Activated CD4-positive, CD25-positive, alpha-beta regulatory T cell (primary cell): ENCODE measurements at regions not wholly inside any gene's neighbourhood (a gene's known extent, or its start where the extent isn't known, plus 50 kb on each side); places are given as distances from the start of the nearest gene placed in this dataset.
"Not testable (repeated sequence)": the region's sequence is repeated elsewhere in the genome, so short reads cannot be mapped to it uniquely, and the experiment has no call there.

ENCODE experiments used
- DNase-seq, 4 experiments: peaks; one replicate each; lab custom pipeline; 2025; lab: John Stamatoyannopoulos, UW

DNA sequence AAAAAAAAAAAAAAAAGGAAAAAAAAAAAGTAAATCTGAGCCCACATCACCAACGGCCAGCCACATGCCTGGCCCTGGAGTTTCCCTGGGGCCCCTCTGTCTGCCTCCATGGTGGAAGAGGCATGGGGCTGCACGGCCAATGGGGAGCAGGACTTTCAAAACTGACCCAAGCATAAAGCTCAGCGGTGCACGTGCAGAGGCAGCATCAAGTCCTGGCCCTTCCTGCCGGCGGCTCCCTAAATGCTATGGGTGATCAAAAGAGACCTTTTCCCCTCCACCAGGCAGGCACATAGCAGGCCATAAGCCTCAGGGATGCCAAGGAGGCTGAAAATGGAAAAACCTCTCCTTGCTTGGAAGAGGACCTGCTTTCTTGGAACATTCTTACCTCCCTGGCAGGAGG lies 94.3 kb downstream of the OAT start:
- no peak for DNase-seq

DNA sequence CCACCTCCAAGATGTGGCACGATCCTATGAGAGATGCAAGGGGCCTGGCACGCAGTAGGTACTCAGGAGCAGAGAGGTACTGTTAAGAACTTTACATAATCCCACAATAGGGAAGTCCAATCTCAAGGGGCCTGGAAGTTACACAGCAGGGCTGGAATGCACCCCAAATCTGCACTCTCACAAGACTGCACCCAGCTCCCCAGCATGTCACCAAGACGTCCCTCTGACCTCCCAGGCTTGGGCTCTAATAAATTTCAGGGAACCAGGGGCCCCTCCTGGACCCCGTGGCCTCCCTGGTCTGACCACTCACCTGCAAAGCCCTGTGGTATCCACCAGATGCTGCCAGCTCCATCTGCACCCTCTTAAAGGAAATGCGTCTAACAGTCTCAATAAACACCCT lies 94.9 kb downstream of the OAT start:
- DNase-seq, result no peak

DNA sequence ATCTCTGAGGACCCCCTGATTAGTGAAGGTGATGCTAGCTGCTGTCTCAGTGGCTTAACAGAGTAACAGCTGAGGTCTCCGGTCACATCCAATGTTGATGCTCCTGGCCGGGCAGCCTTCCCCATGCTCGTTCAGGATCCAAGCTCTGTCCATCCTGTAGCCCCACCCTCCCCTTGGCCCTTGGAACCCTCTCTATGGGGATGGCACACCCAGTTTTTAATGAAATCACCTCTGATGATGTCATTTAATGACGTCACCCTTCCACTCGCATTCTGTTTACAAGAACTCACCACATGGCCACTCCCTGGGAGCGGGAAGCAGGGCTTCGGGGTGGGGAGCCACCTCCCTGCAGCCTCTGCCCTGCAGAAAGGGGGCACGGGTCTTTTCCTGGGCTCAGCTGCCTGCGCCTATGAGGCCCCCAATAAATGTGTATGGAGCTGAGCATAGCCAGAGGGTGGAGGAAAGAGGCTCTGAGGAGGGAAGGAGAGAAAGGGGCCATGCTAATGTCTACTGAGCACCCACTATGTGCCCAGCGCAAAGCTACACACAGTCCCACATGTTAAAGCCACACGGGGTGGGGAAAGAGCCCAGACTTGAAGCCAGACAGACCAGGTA lies 95.5 kb downstream of the OAT start:
- no peak for DNase-seq

DNA sequence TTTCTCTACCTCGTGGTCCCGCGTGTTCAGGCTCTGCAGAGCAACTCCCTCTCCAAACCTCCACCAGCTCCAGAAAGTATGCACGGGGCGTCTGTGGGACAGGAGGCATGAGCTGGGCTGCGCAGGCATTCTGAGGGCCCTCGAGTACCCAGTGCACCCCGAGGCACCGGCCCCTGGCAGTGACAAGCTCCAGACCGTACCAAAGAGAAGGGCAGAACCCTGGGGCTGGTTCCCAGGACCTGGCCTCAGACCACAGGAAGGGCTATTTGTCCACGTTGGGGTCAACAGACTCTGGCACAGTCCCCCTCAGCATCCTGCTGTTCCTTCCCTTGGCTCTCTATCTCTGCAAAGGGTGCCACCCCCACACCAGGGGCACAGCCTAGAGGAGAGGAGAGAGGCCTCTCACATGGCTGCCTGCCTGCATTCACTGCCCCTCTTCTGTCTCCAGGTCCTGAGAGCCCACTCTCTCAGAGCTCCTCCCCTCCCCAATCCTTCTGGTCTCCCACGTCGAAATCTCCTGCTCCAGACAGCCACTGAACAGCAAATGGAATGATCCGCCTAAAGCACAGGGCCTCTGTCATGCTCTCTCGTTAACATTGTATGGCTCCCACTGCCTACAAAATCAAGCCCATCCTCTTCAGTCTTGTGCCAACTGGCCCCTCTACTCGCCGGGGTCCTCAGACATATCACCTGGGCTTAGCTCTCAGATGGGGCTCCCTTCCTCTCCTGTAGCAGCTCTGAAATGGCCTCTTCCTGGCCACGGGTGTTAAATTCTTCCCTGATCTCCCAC lies 96.3 kb downstream of the OAT start:
- DNase-seq, result no peak

DNA sequence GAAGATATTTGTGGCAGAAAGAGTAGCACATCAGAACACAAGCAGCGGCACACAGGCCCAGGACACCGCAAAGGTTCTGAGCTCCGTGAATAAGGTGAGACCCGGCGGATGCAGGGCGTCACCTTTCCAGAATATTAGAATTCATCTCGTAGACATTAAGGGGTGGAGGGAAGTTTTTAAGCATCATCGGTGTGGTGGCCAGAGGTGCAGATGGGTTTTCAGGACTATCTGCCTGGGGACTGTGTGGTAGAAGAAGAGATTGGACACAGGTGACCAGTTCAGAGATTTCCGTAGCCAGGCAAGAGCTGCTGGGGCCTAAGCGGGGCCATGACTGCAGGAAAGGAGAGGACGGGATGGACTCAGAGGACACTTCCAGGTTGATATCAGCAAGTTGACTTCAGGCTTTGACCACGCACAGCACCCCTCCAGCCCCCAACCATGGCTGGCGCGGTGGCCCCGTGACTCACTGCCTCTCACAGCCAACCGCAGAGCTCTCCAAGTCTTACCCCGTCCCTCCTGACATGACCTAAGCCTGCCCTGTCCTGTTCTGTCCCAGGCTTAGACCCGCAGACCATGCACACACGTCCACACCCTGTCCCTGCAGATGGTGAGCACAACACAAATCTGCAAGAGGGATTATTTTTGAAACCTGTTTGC lies 97.2 kb downstream of the OAT start:
- no peak for DNase-seq

DNA sequence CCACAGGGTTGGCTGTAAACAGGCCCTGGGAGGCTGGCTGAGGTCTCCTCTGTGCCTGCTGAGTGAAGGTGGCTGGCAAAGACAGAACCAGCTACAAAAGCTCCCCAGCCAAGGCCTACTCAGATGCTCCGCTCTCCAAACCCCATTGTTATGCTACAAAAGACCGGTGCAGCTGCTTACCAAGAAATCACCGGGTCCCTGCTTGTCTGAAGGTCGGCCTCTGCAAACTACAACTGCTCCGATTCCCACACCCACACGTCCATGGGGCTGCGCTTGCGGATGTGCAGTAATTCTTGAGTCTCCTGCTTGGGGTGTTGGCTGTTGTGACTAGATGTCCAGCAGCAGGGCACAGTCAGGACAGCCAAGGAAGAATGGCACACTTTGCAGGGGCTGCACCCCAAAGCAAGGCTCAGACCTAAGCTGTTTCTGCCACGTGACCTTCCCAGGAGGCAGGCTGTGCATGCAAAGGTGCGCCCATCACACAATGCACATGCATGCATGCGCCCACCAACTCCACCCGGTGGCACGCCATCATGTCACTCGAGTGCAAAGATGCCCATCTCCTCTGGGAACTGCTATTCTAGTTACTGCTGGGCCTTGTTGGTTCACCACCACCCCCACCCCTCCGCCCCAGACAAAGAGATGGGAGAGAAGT lies 97.8 kb downstream of the OAT start:
- DNase-seq, result no peak

DNA sequence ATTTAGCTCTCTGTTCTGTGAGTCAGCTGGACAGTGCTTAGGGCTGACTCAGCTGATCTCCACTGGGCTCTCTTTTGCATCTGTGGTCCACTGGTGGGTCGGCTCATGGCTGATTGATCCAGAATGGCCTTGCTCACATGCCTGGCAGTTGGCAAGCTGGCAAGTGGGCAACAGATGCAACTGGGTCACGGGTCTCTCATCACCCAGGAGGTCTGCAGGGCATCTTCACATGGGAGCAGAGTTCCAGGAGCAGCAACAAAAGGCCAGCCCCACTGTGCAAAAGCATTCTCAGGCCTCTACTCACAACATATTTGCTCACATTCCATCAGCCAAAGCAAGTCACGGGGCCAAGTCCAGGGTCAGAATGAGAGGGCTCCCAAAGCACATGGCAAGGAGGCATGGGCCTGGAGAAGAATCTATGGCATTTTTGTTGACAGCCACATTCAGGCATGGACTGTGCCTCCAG lies 98.8 kb downstream of the OAT start:
- DNase-seq, result no peak

DNA sequence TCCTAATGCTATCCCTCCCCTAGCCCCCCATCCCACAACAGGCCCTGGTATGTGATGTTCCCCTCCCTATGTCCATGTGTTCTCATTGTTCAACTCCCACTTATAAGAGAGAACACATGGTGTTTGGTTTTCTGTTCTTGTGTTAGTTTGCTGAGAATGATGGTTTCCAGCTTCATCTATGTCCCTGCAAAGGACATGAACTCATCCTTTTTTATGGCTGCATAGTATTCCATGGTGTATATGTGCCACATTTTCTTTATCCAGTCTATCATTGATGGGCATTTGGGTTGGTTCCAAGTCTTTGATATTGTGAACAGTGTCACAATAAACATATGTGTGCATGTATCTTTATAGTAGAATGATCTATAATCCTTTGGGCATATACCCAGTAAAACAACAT lies 99.2 kb downstream of the OAT start:
- not testable (repeated sequence) for DNase-seq

DNA sequence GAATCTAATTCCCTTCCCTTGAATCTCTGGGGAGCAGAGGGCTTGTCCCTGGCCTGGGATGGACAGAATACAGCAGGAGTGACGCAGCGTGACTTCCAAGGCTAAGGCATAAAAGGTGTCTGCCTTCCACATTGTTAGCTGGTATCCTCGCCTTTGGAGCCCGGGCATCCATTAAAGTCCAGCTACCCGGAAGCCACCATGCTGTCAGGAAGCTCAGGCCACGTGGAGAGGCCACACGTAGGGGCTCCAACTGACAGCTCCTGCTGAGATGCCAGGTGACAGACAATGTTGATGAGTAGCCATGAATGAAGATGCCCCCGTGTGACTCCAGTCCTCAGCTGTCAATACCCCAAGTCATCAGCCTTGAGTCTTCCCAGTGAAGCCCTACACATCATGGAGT lies 99.9 kb downstream of the OAT start:
- DNase-seq, result no peak

DNA sequence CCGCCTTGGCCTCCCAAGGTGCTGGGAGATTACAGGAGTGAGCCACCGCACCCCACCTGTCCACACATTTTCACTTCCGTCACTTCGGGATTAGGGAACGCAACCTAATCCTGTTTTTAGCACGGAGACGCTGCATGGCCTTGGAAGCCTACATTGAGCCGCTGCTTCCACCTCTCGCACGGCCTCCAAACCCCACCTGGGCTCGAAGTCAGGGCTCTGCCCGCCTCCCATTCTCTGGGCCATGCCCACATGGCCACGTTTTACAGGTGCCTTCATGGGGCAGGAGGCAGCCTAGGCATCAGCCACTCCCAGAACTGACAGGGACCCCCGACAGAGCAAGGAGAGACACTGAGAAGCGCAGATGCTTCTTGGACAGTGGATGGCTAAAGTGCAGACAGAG lies 100.6 kb downstream of the OAT start:
- no peak for DNase-seq

DNA sequence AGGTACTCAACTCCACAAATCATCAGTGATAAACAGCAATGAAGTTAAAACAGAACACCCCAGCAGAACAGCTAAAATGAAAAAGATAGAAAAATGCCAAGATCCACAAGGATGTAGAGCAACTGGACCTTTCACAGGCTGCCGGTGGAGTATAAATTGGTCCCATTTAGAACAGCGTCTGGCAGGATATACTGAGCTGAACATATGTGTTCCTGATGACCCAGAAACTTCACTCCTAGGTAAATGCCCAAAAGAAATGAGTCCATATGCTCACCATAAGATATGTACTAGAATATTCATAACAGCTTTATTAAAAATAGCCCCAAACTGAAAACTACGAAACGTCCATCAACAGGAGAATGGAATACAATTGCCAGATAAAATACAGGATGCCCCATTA lies 102.4 kb downstream of the OAT start:
- DNase-seq, result no peak

DNA sequence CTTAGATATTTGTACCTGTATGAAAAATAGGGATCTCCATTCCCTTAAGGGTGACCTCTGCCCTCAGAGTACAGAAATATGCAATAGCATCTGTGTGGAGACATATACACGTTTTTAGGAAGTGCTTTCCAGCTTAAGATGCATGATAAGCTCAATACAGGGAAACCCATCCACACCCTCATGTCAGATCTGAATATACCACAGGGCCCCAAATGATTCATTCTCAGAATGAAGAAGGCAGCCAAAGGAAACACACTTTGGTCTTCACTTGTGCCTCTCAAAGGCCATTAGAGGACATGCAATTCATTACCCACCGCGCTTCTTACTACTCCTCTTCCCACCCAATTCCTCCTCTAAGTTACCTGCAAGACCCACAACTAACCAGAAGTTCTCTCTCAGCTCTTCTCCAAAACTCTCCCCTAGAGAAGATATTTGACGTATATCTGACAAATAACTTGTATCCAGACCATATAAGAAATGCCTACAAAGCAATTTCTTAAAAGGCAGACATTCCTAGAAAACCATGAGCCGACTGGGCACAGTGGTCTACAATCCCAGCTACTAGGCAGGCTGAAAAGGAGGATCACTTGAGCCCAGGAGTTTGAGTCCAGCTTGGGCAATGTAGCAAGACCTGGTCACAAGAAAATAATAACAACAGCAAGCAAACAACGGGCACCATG lies 103.0 kb downstream of the OAT start:
- DNase-seq, result no peak

DNA sequence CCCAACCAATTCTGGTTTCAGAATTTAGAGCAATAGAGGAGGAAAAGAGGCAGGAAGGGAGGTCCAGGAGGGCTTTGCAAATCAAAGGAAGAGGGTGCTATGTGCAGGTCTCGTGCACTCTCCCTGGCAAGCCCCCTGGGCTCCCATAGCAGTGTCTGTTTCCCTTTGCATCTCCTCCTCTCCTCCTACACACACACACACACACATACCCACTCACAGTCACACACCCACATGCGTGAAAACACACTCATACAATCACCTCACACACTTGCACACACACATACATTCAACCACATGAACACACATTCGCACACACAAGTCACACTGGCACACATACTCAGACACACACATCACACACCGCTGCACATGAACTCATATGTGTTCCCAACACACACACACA lies 105.3 kb downstream of the OAT start:
- no peak for DNase-seq

DNA sequence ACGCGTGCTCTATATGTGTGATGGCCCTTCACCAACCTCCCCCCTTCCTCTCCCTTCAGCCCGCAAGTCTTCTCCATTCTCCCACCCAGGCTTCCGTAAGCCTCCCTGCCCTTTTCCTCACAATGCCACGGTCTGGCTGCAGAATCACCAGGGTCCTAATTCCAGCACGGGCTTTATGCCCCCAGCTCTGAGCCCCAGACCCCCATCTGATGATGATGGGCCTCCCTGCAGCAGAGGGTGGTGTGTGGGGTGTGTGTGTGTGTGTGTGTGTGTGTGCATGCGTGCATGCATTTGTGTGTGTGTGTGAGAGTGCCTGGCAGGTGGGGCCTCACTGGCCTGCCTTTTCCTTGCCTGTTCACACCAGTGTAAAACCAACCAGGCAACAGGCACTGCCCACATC lies 109.9 kb downstream of the OAT start:
- DNase-seq, result no peak

DNA sequence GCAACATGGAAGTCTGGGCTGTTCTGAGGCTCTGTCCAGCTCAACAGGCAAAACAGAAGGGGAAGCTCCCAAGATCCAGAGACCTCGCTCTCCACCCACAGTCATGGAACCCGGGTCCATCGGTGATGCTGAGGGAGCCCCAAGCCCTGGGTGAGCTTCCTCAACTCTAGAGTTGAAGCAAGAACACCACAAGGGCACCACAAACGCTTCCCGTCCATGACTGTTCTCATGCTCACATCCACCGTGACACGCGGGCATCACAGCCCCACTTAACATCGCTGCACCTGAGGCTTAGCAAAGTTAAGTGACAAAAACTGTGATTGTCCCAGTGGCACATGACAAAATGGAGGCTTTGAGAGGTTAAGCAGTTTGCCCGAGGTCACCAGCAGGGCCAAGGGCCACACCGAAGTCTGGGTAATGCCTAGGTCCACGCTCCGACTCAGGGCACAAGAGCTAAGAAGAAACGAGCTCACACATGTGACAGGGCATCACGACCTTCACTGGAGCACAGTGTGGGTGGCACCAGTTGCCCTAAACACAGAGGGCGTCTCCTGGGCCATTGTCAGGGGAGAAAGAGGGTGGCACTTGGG lies 110.6 kb downstream of the OAT start:
- DNase-seq, result no peak

DNA sequence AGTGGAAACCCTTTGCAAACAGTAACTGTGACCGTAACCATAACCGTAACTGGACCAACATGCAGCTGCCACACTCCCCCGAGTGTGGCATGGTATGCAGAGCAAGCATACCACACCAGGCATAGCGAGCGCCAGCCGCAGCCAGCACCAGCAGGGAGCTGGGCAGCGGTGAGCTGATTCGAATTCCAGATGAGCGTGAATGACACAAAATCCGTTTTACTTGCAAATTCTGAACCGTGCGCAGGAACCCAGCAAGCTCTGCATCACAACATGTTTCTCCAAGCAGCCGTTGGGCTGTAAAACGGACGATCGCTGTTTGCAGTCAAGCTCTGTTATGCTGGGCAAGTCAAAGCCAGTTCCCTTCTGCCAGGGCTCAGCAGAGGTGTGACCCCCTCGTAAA lies 111.1 kb downstream of the OAT start:
- DNase-seq, result no peak

DNA sequence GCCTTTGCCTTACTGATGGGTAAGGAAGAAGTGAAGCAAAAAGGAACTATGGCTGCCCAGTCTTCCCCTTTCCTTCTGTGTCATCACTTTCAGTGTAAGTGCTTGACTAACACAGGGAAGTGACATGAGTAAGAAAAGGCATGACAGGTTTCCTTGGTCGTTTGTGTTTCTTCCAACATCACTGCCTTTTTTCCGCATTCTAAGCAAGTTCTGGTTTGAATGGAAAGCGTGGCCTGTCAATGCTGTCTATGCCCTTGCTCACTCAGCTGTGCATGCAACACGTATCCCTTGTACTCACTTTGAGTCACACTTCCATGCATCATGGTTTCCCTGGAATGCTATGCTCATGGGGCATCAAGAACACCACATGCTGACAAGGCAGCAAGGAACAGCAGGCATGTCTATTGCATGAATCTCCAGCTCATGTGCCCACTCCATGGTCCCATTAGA lies 111.8 kb downstream of the OAT start:
- no peak for DNase-seq

DNA sequence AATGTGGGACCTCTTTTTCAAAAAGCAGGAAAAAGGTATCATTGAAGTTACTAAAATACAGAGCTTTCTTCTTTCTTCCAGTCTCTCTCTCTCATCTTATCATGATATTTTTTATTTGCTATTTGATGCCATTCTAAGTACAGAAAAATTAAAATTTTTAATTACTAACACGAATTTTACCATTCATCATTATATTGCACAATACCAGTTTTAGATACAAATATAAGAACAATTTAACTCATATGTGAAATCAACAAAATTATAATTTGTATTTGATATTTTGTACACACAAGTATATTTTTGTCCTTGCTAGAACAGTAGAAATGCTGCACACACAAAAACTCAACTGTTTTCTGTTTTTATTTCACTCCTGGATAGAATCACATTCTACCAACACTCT lies 112.2 kb downstream of the OAT start:
- DNase-seq, result no peak

DNA sequence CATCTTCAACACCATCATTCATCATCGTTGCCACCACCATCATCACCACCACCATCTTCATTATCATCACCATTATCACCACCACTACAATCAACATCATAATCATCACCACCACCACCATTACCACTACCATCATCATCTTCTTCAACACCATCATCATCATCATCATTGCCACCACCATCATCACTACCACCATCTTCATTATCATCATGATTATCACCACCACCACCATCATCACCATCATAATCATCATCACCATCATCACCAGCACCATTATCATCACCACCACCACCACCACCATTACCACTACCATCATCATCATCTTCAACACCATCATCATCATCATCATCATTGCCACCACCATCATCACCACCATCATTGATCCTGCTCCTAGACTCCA lies 112.7 kb downstream of the OAT start:
- DNase-seq, result no peak

DNA sequence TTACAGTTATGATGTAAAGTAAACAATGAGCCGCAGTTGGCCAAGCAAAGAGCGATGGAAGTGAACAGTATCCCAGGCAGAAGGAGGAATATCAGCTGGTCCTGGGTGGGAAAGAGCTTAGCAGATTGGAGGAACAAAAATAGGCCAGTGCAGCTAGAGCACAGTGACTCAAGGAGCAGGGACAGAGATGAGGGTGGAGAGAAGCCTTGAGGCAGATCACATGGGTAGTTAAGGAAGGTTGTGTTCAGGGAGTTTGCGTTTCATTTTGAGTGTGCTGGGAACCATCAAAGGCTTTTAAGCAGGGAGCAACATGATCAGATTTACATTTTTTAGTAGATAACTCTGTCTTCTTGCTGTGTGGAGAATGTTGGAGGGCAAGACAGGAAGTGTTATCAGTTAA lies 113.6 kb downstream of the OAT start:
- DNase-seq, result no peak

DNA sequence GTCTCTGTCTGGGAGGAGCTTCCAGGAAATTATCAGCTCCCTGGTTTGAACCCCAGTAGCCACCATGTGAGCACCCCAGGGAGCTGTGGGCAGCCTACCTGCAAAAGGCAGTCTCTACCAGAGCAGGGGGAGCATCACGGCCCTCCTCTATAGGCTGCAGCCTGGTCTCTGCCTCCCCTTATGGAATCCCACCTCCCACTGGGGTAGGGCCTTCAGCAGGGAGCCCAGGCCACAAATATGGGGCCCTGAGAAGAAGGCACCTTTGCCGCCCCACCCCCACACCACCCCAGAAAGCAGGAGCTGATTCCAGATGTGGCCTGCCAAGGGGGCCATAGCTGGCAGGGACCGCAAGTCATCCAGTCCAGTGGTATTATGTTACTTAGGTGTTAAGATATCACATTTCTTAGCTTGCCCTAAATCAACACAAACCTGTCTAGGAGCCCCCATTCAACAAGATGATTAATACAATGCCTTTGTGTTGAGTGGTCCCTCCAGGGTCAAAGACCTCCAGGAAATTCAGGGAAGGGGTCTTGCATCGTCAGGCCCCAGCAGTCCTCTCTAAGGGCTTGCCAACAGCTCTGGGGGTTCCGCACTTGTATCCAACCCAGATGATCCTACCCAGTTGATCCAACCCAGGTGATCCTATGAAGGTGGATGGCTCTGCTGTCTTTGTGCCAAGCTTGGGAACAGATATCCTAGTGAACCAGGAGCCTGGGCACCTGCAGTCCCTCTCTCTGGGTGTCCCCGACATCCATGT lies 114.9 kb downstream of the OAT start:
- no peak for DNase-seq
